HG03439 (cell line): ENCODE measurements at regions not wholly inside any gene's neighbourhood (a gene's known extent, or its start where the extent isn't known, plus 50 kb on each side); places are given as distances from the start of the nearest gene placed in this dataset.

Experiments used
- ATAC-seq: cut with Tn5 transposase; IDR thresholded peaks from one replicate; pipeline ENCODE4 v1.9.1; 2021; ENCODE audit warnings: mild to moderate bottlenecking, moderate library complexity; ENCODE audit not compliant: unreplicated experiment

- ATAC-seq = no peak
These were observed 124.8 kb upstream of the LINC00305 start for GRCh38 chr18:64273724-64274123.

- no peak for ATAC-seq
These were observed 123.2 kb upstream of the LINC00305 start for GRCh38 chr18:64271975-64272659.

- ATAC-seq = no peak
These were observed 122.4 kb upstream of the LINC00305 start for GRCh38 chr18:64271246-64271645.

GRCh38 chr18:64270608-64271007, 121.7 kb upstream of the LINC00305 start:
- ATAC-seq = no peak

- no peak for ATAC-seq
These were observed 121.2 kb upstream of the LINC00305 start for GRCh38 chr18:64270121-64270520.

GRCh38 chr18:64264171-64264570, 115.3 kb upstream of the LINC00305 start:
- ATAC-seq = no peak

GRCh38 chr18:64260810-64261209, 111.9 kb upstream of the LINC00305 start:
- ATAC-seq = no peak

GRCh38 chr18:64259871-64260270, 111.0 kb upstream of the LINC00305 start:
- no peak for ATAC-seq

GRCh38 chr18:64258111-64258650, 109.3 kb upstream of the LINC00305 start:
- no peak for ATAC-seq

- ATAC-seq = no peak
These were observed 105.7 kb upstream of the LINC00305 start for GRCh38 chr18:64254399-64255093.

GRCh38 chr18:64253873-64254272, 105.0 kb upstream of the LINC00305 start:
- no peak for ATAC-seq

GRCh38 chr18:64253222-64253621, 104.3 kb upstream of the LINC00305 start:
- ATAC-seq = no peak

- no peak for ATAC-seq
These were observed 99.9 kb upstream of the LINC00305 start for GRCh38 chr18:64248836-64249235.

GRCh38 chr18:64245126-64245861, 96.4 kb upstream of the LINC00305 start:
- no peak for ATAC-seq

- ATAC-seq = no peak
These were observed 95.7 kb upstream of the LINC00305 start for GRCh38 chr18:64244571-64244970.

GRCh38 chr18:64240316-64240715, 91.4 kb upstream of the LINC00305 start:
- ATAC-seq = no peak

- ATAC-seq = no peak
These were observed 89.2 kb upstream of the LINC00305 start for GRCh38 chr18:64238076-64238475.

- ATAC-seq = no peak
These were observed 85.4 kb upstream of the LINC00305 start for GRCh38 chr18:64234321-64234720.

- ATAC-seq = no peak
These were observed 85.0 kb upstream of the LINC00305 start for GRCh38 chr18:64233851-64234250.

GRCh38 chr18:64220941-64221340, 72.1 kb upstream of the LINC00305 start:
- no peak for ATAC-seq

GRCh38 chr18:64219517-64219916, 70.6 kb upstream of the LINC00305 start:
- ATAC-seq = no peak
